22Rv1 (cell line): ENCODE measurements at regions not wholly inside any gene's neighbourhood (a gene's known extent, or its start where the extent isn't known, plus 50 kb on each side); places are given as distances from the start of the nearest gene placed in this dataset.

ENCODE experiments used
- ZFX ChIP-seq: fragments of 450-650 bp; IDR thresholded peaks from 2 replicates; pipeline ENCODE4 v1.6.1; 2017; ENCODE audit warnings: antibody characterized with exemption, borderline replicate concordance
- TF ChIP-seq, protein P1 (sequence below): fragments of 450-650 bp; IDR thresholded peaks from 2 replicates; pipeline ENCODE4 v1.5.1; 2017; ENCODE audit warnings: mild to moderate bottlenecking

DNA sequence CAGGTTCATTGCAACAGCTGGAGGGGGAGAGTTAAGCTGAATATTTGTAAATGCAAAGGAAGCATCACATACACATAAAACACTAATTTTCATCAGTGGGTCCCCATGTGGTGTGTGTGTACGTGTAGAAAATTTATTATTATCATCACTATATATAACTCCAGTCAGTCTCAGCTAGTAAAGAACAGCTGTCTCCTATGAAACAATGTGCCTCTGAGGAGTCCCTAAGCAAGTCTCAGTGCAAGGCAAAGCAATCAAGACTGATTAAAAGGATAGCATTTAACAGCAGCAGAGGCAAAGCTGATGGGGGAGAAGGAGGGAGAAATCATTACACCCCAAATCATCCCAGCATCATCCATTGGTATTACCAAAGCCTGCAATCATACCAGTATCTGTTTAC is 104.2 kb upstream of the MARCHF11 start:
- TF ChIP-seq, protein P1, sequence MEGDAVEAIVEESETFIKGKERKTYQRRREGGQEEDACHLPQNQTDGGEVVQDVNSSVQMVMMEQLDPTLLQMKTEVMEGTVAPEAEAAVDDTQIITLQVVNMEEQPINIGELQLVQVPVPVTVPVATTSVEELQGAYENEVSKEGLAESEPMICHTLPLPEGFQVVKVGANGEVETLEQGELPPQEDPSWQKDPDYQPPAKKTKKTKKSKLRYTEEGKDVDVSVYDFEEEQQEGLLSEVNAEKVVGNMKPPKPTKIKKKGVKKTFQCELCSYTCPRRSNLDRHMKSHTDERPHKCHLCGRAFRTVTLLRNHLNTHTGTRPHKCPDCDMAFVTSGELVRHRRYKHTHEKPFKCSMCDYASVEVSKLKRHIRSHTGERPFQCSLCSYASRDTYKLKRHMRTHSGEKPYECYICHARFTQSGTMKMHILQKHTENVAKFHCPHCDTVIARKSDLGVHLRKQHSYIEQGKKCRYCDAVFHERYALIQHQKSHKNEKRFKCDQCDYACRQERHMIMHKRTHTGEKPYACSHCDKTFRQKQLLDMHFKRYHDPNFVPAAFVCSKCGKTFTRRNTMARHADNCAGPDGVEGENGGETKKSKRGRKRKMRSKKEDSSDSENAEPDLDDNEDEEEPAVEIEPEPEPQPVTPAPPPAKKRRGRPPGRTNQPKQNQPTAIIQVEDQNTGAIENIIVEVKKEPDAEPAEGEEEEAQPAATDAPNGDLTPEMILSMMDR = no peak
- TF ChIP-seq ZFX = no peak
